Activated CD8-positive, alpha-beta memory T cell treated with anti-CD3 and anti-CD28 coated beads, Interleukin-2, amount 10 ng/mL, durations not matched to agents 7 days and 5 days (primary cell): ENCODE measurements at regions not wholly inside any gene's neighbourhood (a gene's known extent, or its start where the extent isn't known, plus 50 kb on each side); places are given as distances from the start of the nearest gene placed in this dataset.
"Not testable (repeated sequence)": the region's sequence is repeated elsewhere in the genome, so short reads cannot be mapped to it uniquely, and the experiment has no call there.

Experiments
- ATAC-seq: fragments of 150-1000 bp; cut with Tn5 transposase; one replicate; pipeline ENCODE4 v1.10.0; 2021; ENCODE audit warnings: moderate library complexity
- CTCF ChIA-PET: fragments of 350-600 bp; sonication (Branson Sonifier 250); formaldehyde crosslinking; loops from one replicate; lab custom pipeline; 2021; ENCODE audit warnings: antibody characterized with exemption; lab: Charles Lee
- DNase-seq: peaks from one replicate; pipeline ENCODE4 v3.0.0-alpha.2; 2020
- H3K27ac Mint-ChIP-seq: one replicate; pipeline ENCODE4 v1.8.0; 2021; ENCODE audit warnings: mild to moderate bottlenecking, mixed read lengths
- H3K27me3 Mint-ChIP-seq: one replicate; pipeline ENCODE4 v1.8.0; 2021; ENCODE audit warnings: mixed read lengths
- H3K36me3 Mint-ChIP-seq: one replicate; pipeline ENCODE4 v1.8.0; 2021; ENCODE audit warnings: mild to moderate bottlenecking, mixed read lengths
- H3K4me1 Mint-ChIP-seq: one replicate; pipeline ENCODE4 v1.8.0; 2021; ENCODE audit warnings: mixed read lengths
- H3K4me3 Mint-ChIP-seq: one replicate; pipeline ENCODE4 v1.8.0; 2021; ENCODE audit warnings: mild to moderate bottlenecking, moderate library complexity, mixed read lengths
- H3K9me3 Mint-ChIP-seq: one replicate; pipeline ENCODE4 v1.8.0; 2022; ENCODE audit warnings: low read depth, mixed read lengths

- ATAC-seq (no peak), DNase-seq (no peak)
- Mint-ChIP-seq H3K27ac (no peak overlapping the region), H3K27me3 (no peaks in the 10 kb centered on the region), H3K4me3 (no peak overlapping the region), H3K9me3 (peaks cover 2% of the 10 kb centered on the region), H3K4me1 (no peaks in the 10 kb centered on the region), H3K36me3 (no peaks in the 10 kb centered on the region)
- CTCF ChIA-PET: no interaction called here
Observed at GRCh38 chr18:41643427-41643826, 311.6 kb upstream of the PIK3C3 start.

- CTCF ChIA-PET: no interaction called here
Observed at GRCh38 chr18:41642756-41643155, 312.3 kb upstream of the PIK3C3 start.

GRCh38 chr18:41639218-41639617, 315.8 kb upstream of the PIK3C3 start:
- DNase-seq (no peak), ATAC-seq (no peak)
- no peak overlapping the region for H3K4me3 Mint-ChIP-seq
- H3K27ac Mint-ChIP-seq: no peak overlapping the region
- H3K4me1 Mint-ChIP-seq: no peaks in the 10 kb centered on the region
- CTCF ChIA-PET: no interaction called here
- no peaks in the 10 kb centered on the region for H3K9me3 Mint-ChIP-seq
- H3K27me3 Mint-ChIP-seq: no peaks in the 10 kb centered on the region
- no peaks in the 10 kb centered on the region for H3K36me3 Mint-ChIP-seq

More at GRCh38 chr18:41642756-41643155, 312.3 kb upstream of the PIK3C3 start:
- Mint-ChIP-seq H3K27ac (no peak overlapping the region), H3K4me1 (no peaks in the 10 kb centered on the region), H3K9me3 (peaks cover 2% of the 10 kb centered on the region), H3K4me3 (no peak overlapping the region), H3K36me3 (no peaks in the 10 kb centered on the region), H3K27me3 (no peaks in the 10 kb centered on the region)
- ATAC-seq (no peak), DNase-seq (no peak)

- H3K4me1 Mint-ChIP-seq, H3K36me3 Mint-ChIP-seq, H3K9me3 Mint-ChIP-seq, CTCF ChIA-PET, ATAC-seq, H3K4me3 Mint-ChIP-seq, H3K27ac Mint-ChIP-seq, H3K27me3 Mint-ChIP-seq, DNase-seq: not testable (repeated sequence)
Observed at GRCh38 chr18:41631723-41632285, 323.2 kb upstream of the PIK3C3 start.

GRCh38 chr18:41630232-41630886, 324.7 kb upstream of the PIK3C3 start:
- H3K36me3 Mint-ChIP-seq: no peaks in the 10 kb centered on the region
- CTCF ChIA-PET: no interaction called here
- ATAC-seq: no peak

GRCh38 chr18:41624460-41624859, 330.6 kb upstream of the PIK3C3 start:
- CTCF ChIA-PET: no interaction called here
- Mint-ChIP-seq H3K4me3 (no peak overlapping the region), H3K27ac (no peak overlapping the region), H3K27me3 (no peaks in the 10 kb centered on the region), H3K9me3 (no peaks in the 10 kb centered on the region), H3K36me3 (no peaks in the 10 kb centered on the region), H3K4me1 (no peaks in the 10 kb centered on the region)
- DNase-seq: no peak
- no peak for ATAC-seq

More at GRCh38 chr18:41630232-41630886, 324.7 kb upstream of the PIK3C3 start:
- H3K27ac Mint-ChIP-seq: no peak overlapping the region
- no peaks in the 10 kb centered on the region for H3K27me3 Mint-ChIP-seq
- H3K4me3 Mint-ChIP-seq: no peak overlapping the region
- DNase-seq: no peak
- H3K4me1 Mint-ChIP-seq: no peaks in the 10 kb centered on the region
- H3K9me3 Mint-ChIP-seq: peaks cover 4% of the 10 kb centered on the region

GRCh38 chr18:41621177-41621576, 333.9 kb upstream of the PIK3C3 start:
- DNase-seq: no peak
- Mint-ChIP-seq H3K4me3 (no peak overlapping the region), H3K27me3 (no peaks in the 10 kb centered on the region), H3K4me1 (no peaks in the 10 kb centered on the region), H3K27ac (no peak overlapping the region), H3K9me3 (no peaks in the 10 kb centered on the region), H3K36me3 (no peaks in the 10 kb centered on the region)
- CTCF ChIA-PET: interaction anchor here (0.9 kb wide), 1 partner anchor 11 kb away, joined by 3 read pairs; no protein-coding TSS in a partner anchor
- no peak for ATAC-seq

GRCh38 chr18:41618147-41618546, 336.9 kb upstream of the PIK3C3 start:
- Mint-ChIP-seq H3K27ac (no peak overlapping the region), H3K36me3 (no peaks in the 10 kb centered on the region), H3K4me1 (no peaks in the 10 kb centered on the region), H3K27me3 (no peaks in the 10 kb centered on the region), H3K9me3 (no peaks in the 10 kb centered on the region), H3K4me3 (no peak overlapping the region)
- DNase-seq (no peak), ATAC-seq (no peak)
- CTCF ChIA-PET: no interaction called here

- Mint-ChIP-seq H3K36me3 (no peaks in the 10 kb centered on the region), H3K9me3 (no peaks in the 10 kb centered on the region), H3K27me3 (no peaks in the 10 kb centered on the region), H3K27ac (no peak overlapping the region), H3K4me1 (no peaks in the 10 kb centered on the region), H3K4me3 (no peak overlapping the region)
- DNase-seq (no peak), ATAC-seq (no peak)
- CTCF ChIA-PET: no interaction called here
Observed at GRCh38 chr18:41617647-41618046, 337.4 kb upstream of the PIK3C3 start.

GRCh38 chr18:41613003-41613609, 341.9 kb upstream of the PIK3C3 start:
- CTCF ChIA-PET: interaction anchor here (0.6 kb wide), 1 partner anchor 1859 kb away, joined by 3 read pairs; no protein-coding TSS in a partner anchor
- no peaks in the 10 kb centered on the region for H3K36me3 Mint-ChIP-seq
- no peak for ATAC-seq

GRCh38 chr18:41604964-41605363, 350.1 kb upstream of the PIK3C3 start:
- no peak overlapping the region for H3K27ac Mint-ChIP-seq
- ATAC-seq (no peak), DNase-seq (no peak)
- H3K36me3 Mint-ChIP-seq: no peaks in the 10 kb centered on the region
- H3K27me3 Mint-ChIP-seq: no peaks in the 10 kb centered on the region
- CTCF ChIA-PET: no interaction called here
- peaks cover 15% of the 10 kb centered on the region for H3K9me3 Mint-ChIP-seq
- H3K4me1 Mint-ChIP-seq: no peaks in the 10 kb centered on the region
- H3K4me3 Mint-ChIP-seq: no peak overlapping the region

More at GRCh38 chr18:41613003-41613609, 341.9 kb upstream of the PIK3C3 start:
- Mint-ChIP-seq H3K27ac (no peak overlapping the region), H3K4me3 (no peak overlapping the region), H3K27me3 (no peaks in the 10 kb centered on the region), H3K4me1 (no peaks in the 10 kb centered on the region), H3K9me3 (peaks cover 11% of the 10 kb centered on the region)
- DNase-seq: no peak

GRCh38 chr18:41602034-41602433, 353.0 kb upstream of the PIK3C3 start:
- ATAC-seq: no peak
- Mint-ChIP-seq H3K27me3 (no peaks in the 10 kb centered on the region), H3K36me3 (no peaks in the 10 kb centered on the region), H3K4me1 (no peaks in the 10 kb centered on the region), H3K4me3 (no peak overlapping the region), H3K9me3 (peaks cover 2% of the 10 kb centered on the region), H3K27ac (no peak overlapping the region)
- DNase-seq: no peak
- CTCF ChIA-PET: no interaction called here

- no peaks in the 10 kb centered on the region for H3K27me3 Mint-ChIP-seq
- peaks cover 2% of the 10 kb centered on the region for H3K9me3 Mint-ChIP-seq
- ATAC-seq: no peak
- DNase-seq: no peak
- no peak overlapping the region for H3K4me3 Mint-ChIP-seq
- CTCF ChIA-PET: no interaction called here
- no peaks in the 10 kb centered on the region for H3K4me1 Mint-ChIP-seq
- H3K27ac Mint-ChIP-seq: no peak overlapping the region
- H3K36me3 Mint-ChIP-seq: no peaks in the 10 kb centered on the region
Observed at GRCh38 chr18:41600693-41601391, 354.2 kb upstream of the PIK3C3 start.
